GM19395 (cell line): ENCODE measurements at regions not wholly inside any gene's neighbourhood (a gene's known extent, or its start where the extent isn't known, plus 50 kb on each side); places are given as distances from the start of the nearest gene placed in this dataset.

Source experiments
- ATAC-seq: cut with Tn5 transposase; IDR thresholded peaks from one replicate; pipeline ENCODE4 v1.9.1; 2021; ENCODE audit warnings: mild to moderate bottlenecking, moderate library complexity; ENCODE audit not compliant: unreplicated experiment

DNA sequence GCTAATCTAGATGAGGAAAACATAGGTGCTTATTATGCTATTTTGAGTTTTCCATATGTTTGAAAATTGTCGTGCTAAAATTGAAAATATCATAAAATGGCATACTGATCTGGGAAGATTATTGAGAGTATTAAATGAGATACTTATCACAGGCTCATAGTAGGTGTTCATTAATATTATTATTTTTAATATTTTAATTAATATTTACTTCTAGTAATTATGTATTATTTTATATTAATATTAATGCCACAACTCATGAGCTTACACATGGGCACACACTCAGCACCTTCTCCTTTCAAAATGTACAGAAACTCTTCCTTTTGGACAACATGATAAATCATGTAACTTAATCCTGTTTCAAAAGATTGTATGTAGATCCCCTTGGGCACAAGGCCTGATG is 223.6 kb downstream of the RAB28 start:
- no peak for ATAC-seq

DNA sequence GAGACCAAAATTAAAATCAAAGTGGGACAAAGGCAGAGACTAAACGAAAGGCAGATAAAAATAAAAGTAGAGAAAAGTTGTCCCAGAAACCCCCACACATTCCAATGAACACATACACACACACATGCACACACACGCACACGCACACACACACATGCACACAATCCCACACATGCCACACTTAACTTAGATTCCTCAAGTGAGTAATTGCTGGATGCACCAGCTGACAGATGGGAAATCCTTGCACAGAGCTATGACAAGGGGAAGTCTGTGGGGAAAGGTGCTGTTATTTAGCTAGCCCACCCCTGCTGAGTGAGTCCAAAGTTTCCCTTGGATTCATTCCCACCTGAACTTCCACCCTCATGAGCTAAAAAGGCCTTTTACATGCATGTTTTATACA is 233.9 kb downstream of the RAB28 start:
- ATAC-seq: no peak

DNA sequence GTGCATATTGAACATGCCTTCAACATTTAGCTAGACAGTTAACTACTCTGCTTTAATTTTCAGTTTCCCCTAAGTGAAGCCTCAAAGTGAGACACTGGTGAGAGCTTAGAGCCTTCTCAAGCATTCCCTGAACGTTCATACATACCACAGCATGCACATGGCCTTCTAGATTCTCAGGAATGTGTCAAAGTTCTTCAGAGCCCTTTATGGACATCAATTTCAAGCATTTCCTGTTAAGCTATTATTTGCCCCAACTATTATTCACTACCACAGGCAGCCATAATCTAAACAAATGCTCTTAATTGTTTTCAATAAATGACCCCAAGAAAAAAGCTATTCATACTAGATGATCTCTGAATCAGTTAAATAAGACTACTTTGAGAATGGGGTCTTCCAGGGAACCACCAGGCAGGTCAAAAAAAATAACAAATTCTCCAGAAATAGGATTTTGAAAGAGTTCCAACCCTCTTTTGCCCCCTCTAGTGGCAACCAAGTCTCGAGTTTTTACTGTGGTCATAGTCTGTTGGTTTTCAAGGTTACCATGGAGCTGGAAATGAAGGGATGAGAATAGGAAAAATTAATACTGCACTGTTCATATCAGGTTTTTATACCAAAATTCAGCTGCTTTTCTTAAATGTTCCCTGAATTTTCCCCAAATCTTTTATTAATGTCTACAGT is 235.4 kb downstream of the RAB28 start:
- ATAC-seq: no peak

DNA sequence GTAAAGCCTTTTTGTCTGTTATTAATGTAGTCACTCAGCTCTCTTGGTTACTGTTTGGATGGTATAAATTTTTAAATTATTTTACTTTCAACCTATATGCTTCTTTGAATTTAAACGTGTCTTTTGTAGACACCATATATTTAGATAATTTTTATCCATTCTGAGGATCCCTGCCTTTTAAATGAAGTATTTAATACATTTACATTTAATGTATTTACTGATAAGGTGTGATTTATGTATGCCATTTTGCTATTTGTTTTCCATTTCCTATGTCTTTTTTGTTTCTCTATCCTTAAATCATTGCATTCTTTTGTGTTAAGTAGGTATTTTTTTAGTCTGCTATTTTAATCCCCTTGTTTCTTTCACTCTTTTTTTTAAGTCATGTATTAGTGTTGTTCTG is 238.0 kb downstream of the RAB28 start:
- ATAC-seq: no peak

DNA sequence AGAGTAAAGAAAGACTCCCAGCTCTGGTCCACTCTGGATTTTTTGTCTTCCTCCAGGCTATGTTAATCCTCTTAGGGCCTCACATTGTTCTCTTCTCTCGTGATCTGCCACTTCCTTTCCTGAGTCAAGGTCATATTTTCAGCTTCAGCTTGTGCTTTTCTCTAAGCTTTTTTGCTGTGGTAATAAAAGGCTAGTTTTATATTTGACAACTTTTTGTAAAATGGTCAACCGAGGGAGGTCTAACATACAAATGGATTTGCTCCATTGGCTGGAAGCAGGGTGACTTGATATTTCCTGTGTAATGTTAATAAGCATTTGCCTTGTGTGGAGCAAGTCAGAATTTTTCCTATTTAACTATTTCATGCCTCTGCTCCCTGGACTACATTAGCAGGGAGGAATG is 239.7 kb downstream of the RAB28 start:
- ATAC-seq: no peak

DNA sequence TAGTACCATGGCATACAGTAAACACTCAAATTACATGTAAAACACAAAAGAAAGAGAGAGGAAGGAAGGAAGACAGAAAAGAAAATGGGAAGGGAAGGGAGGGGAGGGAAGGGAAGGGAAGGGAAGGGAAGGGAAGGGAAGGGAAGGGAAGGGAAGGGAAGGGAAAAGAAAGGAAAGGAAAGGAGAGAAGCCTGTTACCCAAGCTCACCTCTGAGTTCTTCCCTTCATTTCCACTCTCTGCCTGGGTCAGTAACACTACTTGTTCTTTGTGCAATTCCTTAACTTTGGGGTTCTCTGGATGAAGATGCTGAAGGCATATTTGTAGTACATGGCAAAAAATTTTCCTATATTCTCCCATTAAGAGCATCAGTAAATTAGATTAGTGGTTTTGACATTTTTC is 241.0 kb downstream of the RAB28 start:
- no peak for ATAC-seq

DNA sequence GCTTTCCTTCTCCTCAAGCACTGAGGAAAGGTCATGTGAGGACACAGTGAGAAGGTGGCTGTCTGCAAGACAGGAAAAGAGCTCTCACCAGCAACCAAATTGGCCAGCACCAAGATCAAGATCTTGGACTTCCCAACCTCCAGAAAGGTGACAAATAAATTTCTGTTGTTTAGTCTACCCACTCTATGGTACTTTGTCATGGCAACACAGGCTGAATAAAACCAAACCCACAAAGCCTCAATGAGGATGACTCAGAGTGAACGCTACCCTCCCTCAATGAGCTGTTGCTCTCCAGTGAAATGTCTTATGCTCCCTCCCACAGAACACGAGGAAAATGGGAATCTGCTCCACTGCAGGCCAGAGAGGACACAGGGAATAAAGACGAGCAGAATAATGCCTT is 244.1 kb downstream of the RAB28 start:
- ATAC-seq: no peak

DNA sequence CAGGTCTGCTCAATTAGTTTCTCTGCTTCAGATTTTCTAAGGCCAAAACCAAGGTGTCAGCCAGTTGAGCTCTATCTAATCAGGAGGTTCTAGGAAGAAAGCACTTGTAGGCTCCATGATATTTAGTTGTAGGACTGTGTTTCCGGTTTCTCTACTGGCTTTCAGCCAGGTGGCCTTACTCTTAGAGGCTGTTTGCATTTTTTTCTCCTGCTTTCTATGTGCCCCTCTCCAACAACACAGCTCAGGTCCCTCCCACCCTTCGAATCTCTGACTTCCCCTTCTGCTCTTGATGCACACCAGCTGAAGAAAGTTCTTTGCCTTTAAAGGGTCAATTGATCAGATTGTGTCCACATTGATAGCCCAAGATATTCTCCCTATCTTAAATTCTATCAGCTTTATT is 245.2 kb downstream of the RAB28 start:
- no peak for ATAC-seq

DNA sequence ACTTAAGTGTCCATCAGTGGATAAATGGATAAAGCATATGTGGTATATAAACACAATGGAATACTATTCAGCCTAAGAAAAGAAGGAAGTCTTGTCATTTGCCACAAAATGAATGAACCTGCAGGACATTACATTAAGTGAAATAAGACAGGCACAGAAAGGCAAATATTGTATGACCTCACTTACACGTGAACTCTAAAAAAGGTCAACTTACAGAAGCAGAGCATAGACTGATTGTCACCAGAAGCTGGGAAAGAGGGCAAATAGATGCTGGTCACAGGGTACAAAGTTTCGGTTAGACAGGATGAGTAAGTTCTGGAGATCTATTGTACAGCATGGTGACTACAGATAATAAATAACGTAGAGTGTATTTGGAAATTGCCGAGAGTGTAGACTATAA is 247.7 kb downstream of the RAB28 start:
- ATAC-seq: no peak

DNA sequence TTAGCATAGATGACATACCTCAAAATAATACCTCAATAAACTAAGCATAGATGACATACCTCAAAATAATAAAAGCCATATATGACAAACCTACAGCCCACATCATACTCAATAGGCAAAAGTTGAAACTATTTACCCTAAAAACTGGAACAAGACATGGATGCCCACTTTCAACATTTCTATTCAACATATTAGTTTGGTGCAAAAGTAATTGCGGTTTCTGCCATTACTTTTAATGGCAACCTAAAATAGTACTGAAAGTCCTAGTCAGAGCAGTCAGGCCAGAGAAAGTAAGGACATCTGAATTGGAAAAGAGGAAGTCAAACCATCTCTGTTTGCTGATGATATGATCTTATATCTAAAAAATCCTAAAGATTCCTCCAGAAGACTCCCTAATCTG is 250.4 kb downstream of the RAB28 start:
- ATAC-seq: no peak

DNA sequence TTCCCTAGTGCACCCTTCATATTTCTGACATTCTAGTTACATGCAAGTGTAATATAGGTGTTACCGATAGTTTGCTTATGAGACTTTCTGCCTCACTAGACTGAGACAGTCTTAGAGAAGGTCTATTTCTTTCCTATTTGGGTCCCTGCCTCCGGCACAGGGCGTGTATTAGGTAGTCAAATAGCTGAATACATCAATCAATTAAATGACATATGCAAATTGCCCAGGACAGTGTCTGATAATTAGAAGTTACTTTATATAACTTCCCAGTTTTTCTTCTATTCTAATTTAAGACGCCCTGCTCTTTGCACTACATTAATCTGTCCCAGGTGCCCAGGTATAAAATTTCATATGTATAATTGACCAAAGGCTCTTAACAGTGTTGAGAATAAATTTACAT is 264.2 kb downstream of the RAB28 start:
- no peak for ATAC-seq

DNA sequence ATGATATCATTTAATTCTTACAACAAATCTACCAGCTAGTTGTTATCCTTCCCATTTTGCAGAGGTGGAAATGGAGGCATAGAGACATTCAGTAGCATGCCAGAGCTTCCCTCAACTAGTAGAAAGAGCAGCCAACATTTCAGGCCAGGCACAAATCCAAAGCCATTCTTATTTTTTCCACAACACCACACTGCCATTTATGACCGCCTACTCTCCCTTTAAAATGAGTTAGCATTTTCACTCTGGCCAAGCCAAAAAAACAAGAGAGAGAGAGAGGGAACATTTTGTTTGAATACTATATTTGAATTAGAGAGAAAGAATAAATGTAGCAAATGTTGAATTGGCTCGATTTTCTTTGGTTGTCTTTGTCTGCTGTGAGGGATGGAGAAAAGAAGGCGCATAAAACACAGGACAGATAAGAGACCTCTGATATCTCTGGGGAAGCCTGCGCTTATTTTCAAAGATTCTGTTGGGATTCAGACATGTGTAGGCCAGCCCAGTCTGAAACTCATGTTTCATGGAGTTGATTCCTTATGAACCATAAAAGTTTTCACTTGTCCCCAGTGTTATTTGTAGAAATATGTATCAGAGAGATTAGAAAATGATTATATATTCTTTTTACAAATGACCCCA is 265.7 kb downstream of the RAB28 start:
- no peak for ATAC-seq

DNA sequence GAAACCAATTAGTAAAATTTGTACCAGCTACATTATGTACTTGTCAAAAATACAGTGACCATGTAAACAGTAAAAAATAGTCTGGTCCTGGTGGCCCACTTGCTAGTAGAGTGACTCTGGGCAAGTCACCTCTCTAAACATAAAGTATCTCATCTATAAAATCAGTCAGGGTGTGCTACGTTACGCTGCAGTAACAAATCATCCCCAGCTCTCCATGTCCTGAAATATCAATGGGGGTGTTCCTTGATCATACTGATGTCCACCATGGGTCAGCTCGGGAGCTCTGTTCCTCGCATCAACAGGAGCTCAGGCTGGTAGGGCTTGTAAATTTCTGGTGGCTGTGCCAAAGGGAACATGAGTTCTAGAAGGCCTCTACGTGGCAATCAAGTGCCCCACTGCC is 268.6 kb downstream of the RAB28 start:
- no peak for ATAC-seq

DNA sequence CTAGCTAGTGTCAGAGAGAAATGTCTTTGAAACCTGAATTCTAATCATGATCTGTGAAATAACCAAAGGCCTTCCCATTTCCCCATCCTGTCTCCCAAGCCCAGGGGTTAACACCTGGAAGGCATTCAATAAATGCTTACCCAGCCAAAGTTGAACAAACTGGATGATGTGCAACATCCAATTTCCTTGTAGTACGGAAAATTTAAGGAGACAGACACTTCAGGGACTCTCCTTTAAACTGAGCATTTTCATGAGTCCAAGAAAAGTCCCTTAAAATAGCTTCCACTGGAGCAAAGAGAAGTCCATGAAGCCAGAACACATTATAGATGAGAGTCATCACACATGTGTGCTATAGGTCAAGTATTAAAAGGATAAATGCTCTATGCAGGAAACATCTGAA is 271.2 kb downstream of the RAB28 start:
- ATAC-seq: no peak

DNA sequence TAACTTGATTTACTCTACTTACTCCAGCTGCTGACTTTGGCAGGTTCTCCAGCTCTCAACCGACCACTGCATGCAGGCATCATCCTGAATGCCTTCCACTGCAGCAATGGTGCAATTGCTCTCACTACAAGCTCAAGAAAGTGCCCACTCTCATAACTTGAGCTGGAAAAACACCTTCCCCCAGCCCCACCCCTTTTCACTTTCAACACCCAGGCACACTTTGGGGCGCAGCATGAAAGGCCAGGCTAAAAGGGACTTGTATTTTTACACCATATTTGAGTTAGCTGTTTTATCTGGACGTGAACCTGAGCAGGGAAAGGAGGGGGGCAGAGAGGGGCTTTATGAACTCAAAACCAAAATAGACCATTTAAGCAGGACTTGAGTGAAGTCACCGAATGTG is 274.5 kb downstream of the RAB28 start:
- ATAC-seq: no peak

DNA sequence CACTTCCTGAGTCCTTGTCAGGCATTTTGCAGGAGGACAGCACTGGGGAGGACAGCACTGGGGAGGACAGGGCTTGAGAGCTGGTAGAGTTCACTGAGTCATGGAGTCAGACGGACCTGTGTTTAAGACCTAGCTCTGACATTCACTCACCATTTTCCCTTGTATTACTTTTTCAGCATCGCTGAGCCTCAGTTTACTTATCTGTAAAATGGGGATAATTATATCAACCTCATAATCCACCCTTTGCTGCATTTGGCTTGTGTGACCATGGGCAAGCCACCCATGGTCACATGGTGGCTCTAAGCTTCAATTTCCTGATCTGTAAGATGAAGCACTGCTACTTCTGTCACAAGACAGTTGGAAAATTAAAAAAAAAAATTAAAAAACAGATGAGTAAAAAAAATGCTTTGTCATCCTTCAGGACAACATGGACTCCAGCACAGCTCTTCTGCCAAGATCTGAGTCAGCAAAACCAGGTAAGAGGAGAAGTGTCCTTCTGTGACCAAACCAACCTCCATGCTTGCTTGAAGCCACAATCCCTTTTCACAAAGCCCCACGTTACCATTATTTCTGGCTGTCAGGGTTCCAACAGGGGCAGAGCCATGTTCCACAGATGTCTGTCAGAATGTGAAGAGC is 275.5 kb downstream of the RAB28 start:
- no peak for ATAC-seq

DNA sequence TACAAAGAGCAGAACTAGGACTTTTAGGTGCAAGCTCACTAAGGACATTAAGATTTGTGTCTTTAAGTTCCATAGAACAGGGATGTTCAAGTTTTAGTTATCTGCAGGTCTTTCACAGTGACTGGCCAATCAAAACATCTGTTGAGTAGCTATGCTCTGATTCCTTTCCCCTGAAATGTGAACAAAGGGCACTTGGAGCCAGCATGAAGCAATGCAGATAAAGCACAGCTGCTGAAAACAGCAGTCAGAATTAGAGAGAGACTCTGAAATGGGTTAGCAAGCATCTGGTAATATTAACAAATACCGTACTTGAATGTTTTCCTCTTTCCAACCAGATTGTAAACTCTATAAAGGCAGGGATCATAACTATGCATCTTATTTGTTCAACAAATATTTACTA is 276.9 kb downstream of the RAB28 start:
- no peak for ATAC-seq

DNA sequence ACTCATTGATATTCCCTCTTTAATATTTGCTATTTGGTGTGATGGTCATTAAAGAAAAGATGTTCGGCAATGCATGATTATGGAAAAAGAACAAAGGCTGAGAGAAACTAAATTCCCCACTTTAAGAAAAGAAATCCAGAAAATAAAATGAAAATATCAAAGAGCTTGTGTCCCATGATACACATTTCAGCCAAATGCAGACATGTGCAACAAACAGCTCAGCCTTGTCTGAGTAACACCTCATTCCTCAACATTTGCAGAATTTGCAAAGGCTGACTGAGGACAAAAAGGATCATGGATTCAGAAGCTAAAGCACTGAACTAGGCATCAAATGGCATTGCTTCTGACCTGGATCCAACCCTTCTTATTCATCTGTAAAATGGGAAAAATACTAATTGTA is 281.0 kb downstream of the RAB28 start:
- ATAC-seq: no peak

DNA sequence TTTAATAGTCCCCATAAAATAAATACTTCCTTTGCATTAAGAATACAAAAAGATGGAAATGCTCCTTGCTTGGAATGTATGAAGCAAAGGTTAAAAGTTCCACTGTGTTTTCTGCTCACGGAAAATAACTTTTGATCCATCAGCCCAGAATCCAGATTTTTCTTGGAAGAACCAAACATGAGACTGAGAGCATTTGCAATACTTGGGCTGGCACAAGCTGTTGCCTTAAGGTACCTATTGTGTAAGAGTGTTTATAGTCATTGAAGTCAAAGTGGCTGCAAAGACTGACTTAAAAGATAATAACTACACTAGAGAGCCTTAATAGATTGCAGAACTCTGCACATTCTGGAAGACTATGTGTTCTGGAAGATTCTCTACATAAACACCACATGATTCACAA is 281.4 kb downstream of the RAB28 start:
- ATAC-seq: no peak

DNA sequence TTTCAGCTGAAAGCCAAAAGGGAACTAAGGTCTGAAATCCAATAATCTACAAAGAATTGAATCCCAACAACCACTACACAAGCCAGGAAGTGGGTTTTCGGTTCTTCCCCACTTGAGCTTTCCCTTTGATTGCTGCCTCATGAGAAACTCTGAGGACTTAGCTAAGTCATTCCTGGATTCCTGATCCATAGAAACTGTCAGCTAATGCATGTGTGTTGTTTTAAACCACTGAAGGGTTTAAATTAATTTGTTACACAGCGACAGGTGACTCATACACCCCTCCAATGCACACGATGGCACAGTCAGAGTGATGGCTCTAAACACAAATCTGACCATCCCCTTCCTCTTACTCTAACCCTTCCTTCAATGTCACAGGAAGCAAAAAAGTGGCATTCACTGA is 282.9 kb downstream of the RAB28 start:
- ATAC-seq: no peak

DNA sequence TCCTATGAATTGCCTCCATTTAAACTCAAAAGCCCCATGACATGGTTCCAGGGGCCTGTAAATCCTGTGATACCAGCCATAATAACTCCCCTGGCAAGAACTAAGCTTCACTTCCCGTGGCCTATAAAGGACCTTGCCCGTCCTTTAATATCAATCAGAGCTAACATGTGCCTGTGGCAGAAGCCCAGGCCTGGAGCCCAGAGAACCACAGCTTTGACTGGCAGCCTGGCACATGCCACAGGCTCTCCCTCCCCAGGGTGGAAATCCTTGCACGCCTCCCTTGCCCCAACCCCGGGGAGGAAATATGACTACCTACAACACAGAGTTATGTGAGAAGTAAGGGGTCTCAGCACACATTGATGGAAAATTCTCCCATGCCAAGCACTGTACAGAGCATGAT is 287.4 kb downstream of the RAB28 start:
- no peak for ATAC-seq

DNA sequence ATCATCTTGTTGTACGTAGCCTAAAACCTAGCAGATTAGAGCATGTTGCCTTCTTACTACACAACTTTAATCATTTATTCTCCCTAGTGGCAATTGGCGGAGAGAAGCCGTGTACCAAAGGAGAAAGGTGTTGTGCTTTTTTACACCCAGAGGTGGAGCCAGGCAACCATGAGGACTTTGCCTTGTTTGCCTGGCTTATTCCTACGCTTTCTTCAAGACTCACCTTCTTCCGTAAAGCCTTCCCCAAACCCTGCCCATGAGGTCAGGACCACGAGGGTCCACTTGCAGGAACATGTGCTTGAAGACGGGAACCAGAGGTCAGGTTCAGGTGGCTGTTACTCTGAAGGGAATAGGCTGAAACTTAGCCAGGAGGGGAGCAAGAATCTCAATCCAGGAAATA is 290.5 kb downstream of the RAB28 start:
- no peak for ATAC-seq
